IMR-90 (cell line): ENCODE measurements at regions not wholly inside any gene's neighbourhood (a gene's known extent, or its start where the extent isn't known, plus 50 kb on each side); places are given as distances from the start of the nearest gene placed in this dataset.

Experiments used
- ATAC-seq: fragments of 200-7000 bp; cut with Tn5 transposase; 2 replicates; pipeline ENCODE4 v1.9.1; 2020; ENCODE audit warnings: low read depth, mild to moderate bottlenecking, moderate library complexity
- BruUV-seq: library from RNA; stranded (reverse); fragments of 400-500 nt; replicated peaks from 2 replicates; lab custom pipeline; 2021; lab: Mats Ljungman, UMichigan
- CTCF ChIA-PET: fragments of 300-600 bp; formaldehyde crosslinking; extraction: SDS; loops from one replicate; lab custom pipeline; 2021; ENCODE audit warnings: antibody characterized with exemption; lab: Yijun Ruan, JAX
- POLR2A ChIA-PET: fragments of 300-600 bp; sonication (Branson Sonifier 250); formaldehyde crosslinking; loops from one replicate; lab custom pipeline; 2022; ENCODE audit warnings: antibody characterized with exemption; ENCODE audit not compliant: unreplicated experiment; lab: Charles Lee
- DNase-seq: peaks from one replicate; pipeline ENCODE4 v3.0.0; 2013
- H2AFZ ChIP-seq: replicated peaks from 2 replicates; pipeline ENCODE3; 2013; ENCODE audit warnings: low read length, mild to moderate bottlenecking; ENCODE audit not compliant: poor library complexity
- H2AK5ac ChIP-seq: 2 replicates; pipeline ENCODE4 v1.6.1; 2013; ENCODE audit warnings: low read depth, low read length, inconsistent platforms
- H2AK9ac ChIP-seq: replicated peaks from 2 replicates; pipeline ENCODE3; 2013; ENCODE audit warnings: mild to moderate bottlenecking, low read depth, low read length, moderate library complexity; ENCODE audit not compliant: poor library complexity
- H2BK120ac ChIP-seq: 2 replicates; pipeline ENCODE4 v1.6.1; 2013; ENCODE audit warnings: low read depth, low read length, inconsistent platforms
- H2BK15ac ChIP-seq: 3 replicates; pipeline ENCODE4 v1.6.1; 2013; ENCODE audit warnings: low read depth, low read length, inconsistent platforms
- H2BK20ac ChIP-seq: 2 replicates; pipeline ENCODE4 v1.6.1; 2013; ENCODE audit warnings: low read depth, mild to moderate bottlenecking, inconsistent platforms, low read length, moderate library complexity
- H2BK5ac ChIP-seq: 2 replicates; pipeline ENCODE4 v1.6.1; 2013; ENCODE audit warnings: mild to moderate bottlenecking, low read depth, low read length, inconsistent platforms; ENCODE audit not compliant: poor library complexity, severe bottlenecking
- H3K14ac ChIP-seq: replicated peaks from 2 replicates; pipeline ENCODE4 v1.6.1; 2013; ENCODE audit warnings: low read depth, low read length, inconsistent platforms
- H3K18ac ChIP-seq: 2 replicates; pipeline ENCODE4 v1.6.1; 2013; ENCODE audit warnings: low read depth, low read length, control low read depth
- H3K23ac ChIP-seq: 2 replicates; pipeline ENCODE4 v1.6.1; 2013; ENCODE audit warnings: low read depth, low read length, inconsistent platforms
- H3K27ac ChIP-seq: 2 replicates; pipeline ENCODE4 v1.5.1; 2013; ENCODE audit warnings: mild to moderate bottlenecking, control low read depth, low read length; ENCODE audit not compliant: insufficient read depth
- H3K27me3 ChIP-seq: 2 replicates; pipeline ENCODE4 v1.6.1; 2013; ENCODE audit warnings: low read length; ENCODE audit not compliant: control insufficient read depth, insufficient read depth
- H3K36me3 ChIP-seq: 2 replicates; pipeline ENCODE4 v1.6.1; 2013; ENCODE audit warnings: low read length, mixed read lengths; ENCODE audit not compliant: control insufficient read depth, insufficient read depth
- H3K4ac ChIP-seq: 2 replicates; pipeline ENCODE4 v1.6.1; 2013; ENCODE audit warnings: low read depth, low read length, inconsistent platforms
- H3K4me1 ChIP-seq: 2 replicates; pipeline ENCODE4 v1.6.1; 2013; ENCODE audit warnings: low read length, mixed read lengths; ENCODE audit not compliant: control insufficient read depth, insufficient read depth
- H3K4me2 ChIP-seq: 2 replicates; pipeline ENCODE4 v1.6.1; 2013; ENCODE audit warnings: low read depth, mild to moderate bottlenecking, control low read depth, low read length, moderate library complexity
- H3K4me3 ChIP-seq: 2 replicates; pipeline ENCODE4 v1.5.1; 2013; ENCODE audit warnings: low read depth, mild to moderate bottlenecking, control low read depth, low read length, moderate library complexity; ENCODE audit not compliant: insufficient read depth
- H3K56ac ChIP-seq: 2 replicates; pipeline ENCODE4 v1.6.1; 2013; ENCODE audit warnings: low read length, inconsistent platforms; ENCODE audit not compliant: insufficient read depth; ENCODE audit errors: extremely low read depth
- H3K79me1 ChIP-seq, 2 experiments: 2 replicates each; pipeline ENCODE4 v1.6.1; 2013; ENCODE audit warnings: low read length in 2 of 2, inconsistent platforms in 1 of 2, low read depth in 1 of 2
- H3K9ac ChIP-seq: 2 replicates; pipeline ENCODE4 v1.6.1; 2013; ENCODE audit warnings: low read depth, low read length, control low read depth
- H3K9me1 ChIP-seq: 2 replicates; pipeline ENCODE4 v1.6.1; 2013; ENCODE audit warnings: low read length, inconsistent platforms; ENCODE audit not compliant: insufficient read depth
- H3K9me3 ChIP-seq: 2 replicates; pipeline ENCODE4 v1.6.1; 2013; ENCODE audit warnings: low read length; ENCODE audit not compliant: control insufficient read depth, insufficient read depth
- H4K20me1 ChIP-seq: 2 replicates; pipeline ENCODE4 v1.6.1; 2013; ENCODE audit warnings: low read length, inconsistent platforms; ENCODE audit not compliant: insufficient read depth
- H4K5ac ChIP-seq: 2 replicates; pipeline ENCODE4 v1.6.1; 2013; ENCODE audit warnings: mild to moderate bottlenecking, low read depth, low read length, control low read depth
- H4K8ac ChIP-seq, 2 experiments: 2 replicates each; pipeline ENCODE4 v1.6.1; 2013; ENCODE audit warnings: low read depth in 2 of 2, low read length in 2 of 2, control low read depth in 1 of 2, inconsistent platforms in 1 of 2
- H4K91ac ChIP-seq: 2 replicates; pipeline ENCODE4 v1.6.1; 2013; ENCODE audit warnings: low read depth, low read length, inconsistent platforms; ENCODE audit not compliant: insufficient read depth
- BHLHE40 ChIP-seq: fragments of 150-350 bp; IDR thresholded peaks from 2 replicates; pipeline ENCODE4 v1.6.1; 2016; ENCODE audit warnings: mild to moderate bottlenecking, low read depth, low read length
- CEBPB ChIP-seq: IDR thresholded peaks from 2 replicates; pipeline ENCODE4 v1.6.1; 2012; ENCODE audit warnings: low read depth, low read length, improper control_type of control experiment
- CHD1 ChIP-seq: IDR thresholded peaks from 2 replicates; pipeline ENCODE4 v1.6.1; 2012; ENCODE audit warnings: low read depth, low read length, improper control_type of control experiment
- FOS ChIP-seq: fragments of 150-350 bp; IDR thresholded peaks from 2 replicates; pipeline ENCODE4 v1.6.1; 2016; ENCODE audit warnings: low read depth, low read length
- MAFK ChIP-seq: IDR thresholded peaks from 2 replicates; pipeline ENCODE4 v1.6.1; 2012; ENCODE audit warnings: low read depth, low read length, improper control_type of control experiment
- MAZ ChIP-seq: IDR thresholded peaks from 2 replicates; pipeline ENCODE4 v1.6.1; 2012; ENCODE audit warnings: low read depth, mild to moderate bottlenecking, low read length, improper control_type of control experiment, moderate library complexity, borderline replicate concordance
- MXI1 ChIP-seq: IDR thresholded peaks from 2 replicates; pipeline ENCODE4 v1.6.1; 2012; ENCODE audit warnings: low read depth, mild to moderate bottlenecking, low read length, moderate library complexity, borderline replicate concordance
- NFE2L2 ChIP-seq: fragments of 150-350 bp; IDR thresholded peaks from 2 replicates; pipeline ENCODE4 v1.6.1; 2016; ENCODE audit warnings: low read depth, mild to moderate bottlenecking, low read length
- POLR2A ChIP-seq: IDR thresholded peaks from 2 replicates; pipeline ENCODE4 v1.6.1; 2012; ENCODE audit warnings: mild to moderate bottlenecking, low read depth, low read length
- RAD21 ChIP-seq: IDR thresholded peaks from 2 replicates; pipeline ENCODE4 v1.6.1; 2012; ENCODE audit warnings: low read length, improper control_type of control experiment
- RCOR1 ChIP-seq: IDR thresholded peaks from 2 replicates; pipeline ENCODE4 v1.6.1; 2012; ENCODE audit warnings: mild to moderate bottlenecking, low read length, improper control_type of control experiment; ENCODE audit not compliant: insufficient replicate concordance
- RFX5 ChIP-seq: IDR thresholded peaks from 2 replicates; pipeline ENCODE4 v1.8.0; 2012; ENCODE audit warnings: low read depth, mild to moderate bottlenecking, low read length, moderate library complexity
- SMC3 ChIP-seq: fragments of 150-350 bp; IDR thresholded peaks from 2 replicates; pipeline ENCODE4 v1.6.1; 2016; ENCODE audit warnings: low read depth, mild to moderate bottlenecking, antibody characterized with exemption, low read length, moderate library complexity
- WGBS, 2 experiments: methylation state at CpG; one replicate each; pipeline versions ENCODE4 v1.1.5 to v1.1.7; 2013; ENCODE audit warnings: missing lambda C conversion rate in 2 of 2; ENCODE audit not compliant: insufficient read length in 1 of 2; ENCODE audit errors: extremely low coverage in 2 of 2; 5-methylcytosine and 5-hydroxymethylcytosine counted together
- dilution Hi-C: fragments of 300-500 bp; cut with HindIII; formaldehyde crosslinking; loops from one replicate; pipeline ENCODE4 v1.14.3; 2018; ENCODE audit warnings: low sequenced_read_pairs; ENCODE audit not compliant: unreplicated experiment
- in situ Hi-C: fragments of 300-500 bp; cut with MboI; formaldehyde crosslinking; loops from 3 replicates; pipeline ENCODE4 v1.14.3; 2019; ENCODE audit warnings: low sequenced_read_pairs, inconsistent platforms, mixed read lengths
- intact Hi-C: fragments of 100-400 bp; cut with micrococcal nuclease; formaldehyde crosslinking; loops from 2 replicates; pipeline ENCODE4 v1.10.0; 2022
- TF ChIP-seq, protein P1 (sequence below): conservative IDR thresholded peaks from 2 replicates; pipeline ENCODE4 v1.5.1; 2012; ENCODE audit warnings: mild to moderate bottlenecking, low read depth, low read length, improper control_type of control experiment
- TF ChIP-seq, protein P2 (sequence below): fragments of 150-350 bp; IDR thresholded peaks from 2 replicates; pipeline ENCODE4 v1.6.1; 2016; ENCODE audit warnings: low read depth, mild to moderate bottlenecking, low read length, moderate library complexity, borderline replicate concordance
- TF ChIP-seq, protein P3 (sequence below): fragments of 150-350 bp; IDR thresholded peaks from 2 replicates; pipeline ENCODE4 v1.6.1; 2017; ENCODE audit warnings: mild to moderate bottlenecking, antibody characterized with exemption, low read length, low read depth

DNA sequence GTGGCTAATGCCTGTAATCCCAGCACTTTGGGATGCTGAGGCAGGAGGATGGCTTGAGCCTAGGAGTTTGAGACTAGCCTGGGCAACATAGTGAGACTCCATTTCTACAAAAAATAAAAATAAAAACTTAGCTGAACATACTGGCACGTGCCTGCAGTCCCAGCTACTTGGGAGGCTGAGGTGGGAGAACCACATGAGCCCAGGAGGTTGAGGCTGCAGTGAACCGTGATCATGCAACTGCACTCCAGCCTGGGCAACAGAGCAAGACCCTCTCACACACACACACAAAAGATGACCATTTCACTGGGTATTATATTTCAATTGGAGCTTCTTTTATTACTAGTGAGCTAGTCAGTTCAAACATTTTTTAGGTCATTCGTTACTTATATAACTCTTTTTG lies 116.9 kb upstream of the SLC35F3 start:
- Histone ChIP-seq H3K27ac (no peak overlapping the region), H3K27me3 (no peaks in the 10 kb centered on the region), H3K4me3 (no peak overlapping the region), H2AK5ac (no peak overlapping the region), H3K9me1 (no peaks in the 10 kb centered on the region), H2BK5ac (no peak overlapping the region), H2AFZ (no peak overlapping the region), H3K9ac (no peak overlapping the region), H3K4me1 (no peaks in the 10 kb centered on the region), H4K5ac (no peak overlapping the region), H4K8ac (no peak overlapping the region), H3K4me2 (no peak overlapping the region), H4K91ac (no peak overlapping the region), H2AK9ac (no peak overlapping the region), H3K14ac (no peak overlapping the region), H2BK15ac (no peak overlapping the region), H4K20me1 (no peaks in the 10 kb centered on the region), H2BK20ac (no peak overlapping the region), H2BK120ac (no peak overlapping the region), H3K18ac (no peak overlapping the region), H3K9me3 (peaks cover 2% of the 10 kb centered on the region; the same call in 1 of the 2 replicates), H3K4ac (no peak overlapping the region), H3K36me3 (no peaks in the 10 kb centered on the region), H3K56ac (no peak overlapping the region), H3K79me1 (no peaks in the 10 kb centered on the region), H3K23ac (no peak overlapping the region)
- ChIA-PET POLR2A (no interaction called here), CTCF (no interaction called here)
- in situ Hi-C loops (no loop called here), dilution Hi-C loops (no loop called here), intact Hi-C loops (no loop called here)
- no CpG with 5 or more reads among the region's 3 CpGs for WGBS, 2 experiments
- TF ChIP-seq FOS (no peak), CEBPB (no peak), BHLHE40 (no peak), NFE2L2 (no peak), CHD1 (no peak), POLR2A (no peak), RFX5 (no peak), SMC3 (no peak), RCOR1 (no peak), RAD21 (no peak), MAZ (no peak), MAFK (no peak), MXI1 (no peak)
- TF ChIP-seq, protein P1, sequence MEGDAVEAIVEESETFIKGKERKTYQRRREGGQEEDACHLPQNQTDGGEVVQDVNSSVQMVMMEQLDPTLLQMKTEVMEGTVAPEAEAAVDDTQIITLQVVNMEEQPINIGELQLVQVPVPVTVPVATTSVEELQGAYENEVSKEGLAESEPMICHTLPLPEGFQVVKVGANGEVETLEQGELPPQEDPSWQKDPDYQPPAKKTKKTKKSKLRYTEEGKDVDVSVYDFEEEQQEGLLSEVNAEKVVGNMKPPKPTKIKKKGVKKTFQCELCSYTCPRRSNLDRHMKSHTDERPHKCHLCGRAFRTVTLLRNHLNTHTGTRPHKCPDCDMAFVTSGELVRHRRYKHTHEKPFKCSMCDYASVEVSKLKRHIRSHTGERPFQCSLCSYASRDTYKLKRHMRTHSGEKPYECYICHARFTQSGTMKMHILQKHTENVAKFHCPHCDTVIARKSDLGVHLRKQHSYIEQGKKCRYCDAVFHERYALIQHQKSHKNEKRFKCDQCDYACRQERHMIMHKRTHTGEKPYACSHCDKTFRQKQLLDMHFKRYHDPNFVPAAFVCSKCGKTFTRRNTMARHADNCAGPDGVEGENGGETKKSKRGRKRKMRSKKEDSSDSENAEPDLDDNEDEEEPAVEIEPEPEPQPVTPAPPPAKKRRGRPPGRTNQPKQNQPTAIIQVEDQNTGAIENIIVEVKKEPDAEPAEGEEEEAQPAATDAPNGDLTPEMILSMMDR = no peak
- TF ChIP-seq, protein P2, sequence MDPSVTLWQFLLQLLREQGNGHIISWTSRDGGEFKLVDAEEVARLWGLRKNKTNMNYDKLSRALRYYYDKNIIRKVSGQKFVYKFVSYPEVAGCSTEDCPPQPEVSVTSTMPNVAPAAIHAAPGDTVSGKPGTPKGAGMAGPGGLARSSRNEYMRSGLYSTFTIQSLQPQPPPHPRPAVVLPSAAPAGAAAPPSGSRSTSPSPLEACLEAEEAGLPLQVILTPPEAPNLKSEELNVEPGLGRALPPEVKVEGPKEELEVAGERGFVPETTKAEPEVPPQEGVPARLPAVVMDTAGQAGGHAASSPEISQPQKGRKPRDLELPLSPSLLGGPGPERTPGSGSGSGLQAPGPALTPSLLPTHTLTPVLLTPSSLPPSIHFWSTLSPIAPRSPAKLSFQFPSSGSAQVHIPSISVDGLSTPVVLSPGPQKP = no peak
- TF ChIP-seq, protein P3, sequence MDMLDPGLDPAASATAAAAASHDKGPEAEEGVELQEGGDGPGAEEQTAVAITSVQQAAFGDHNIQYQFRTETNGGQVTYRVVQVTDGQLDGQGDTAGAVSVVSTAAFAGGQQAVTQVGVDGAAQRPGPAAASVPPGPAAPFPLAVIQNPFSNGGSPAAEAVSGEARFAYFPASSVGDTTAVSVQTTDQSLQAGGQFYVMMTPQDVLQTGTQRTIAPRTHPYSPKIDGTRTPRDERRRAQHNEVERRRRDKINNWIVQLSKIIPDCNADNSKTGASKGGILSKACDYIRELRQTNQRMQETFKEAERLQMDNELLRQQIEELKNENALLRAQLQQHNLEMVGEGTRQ = no peak
- ATAC-seq = no peak
- DNase-seq = no peak
- no TSS peak for BruUV-seq
